ENCODE measurements at regions not wholly inside any gene's neighbourhood (a gene's known extent, or its start where the extent isn't known, plus 50 kb on each side); places are given as distances from the start of the nearest gene placed in this dataset.

GRCh38 chr5:168227001-168227400 lies 64.4 kb upstream of the WWC1 start:
- DNase-seq (ENCODE audit: low spot score), result no peak
- no peak for TF ChIP-seq CTCF (IDR thresholded peaks at IDR 0.05; ENCODE audit: extremely low read depth, insufficient read depth, missing control alignments)
- in situ Hi-C loops (cut with MboI; ENCODE audit: low pct_unique_long_range_greater_than_20kb, low sequenced_read_pairs, unreplicated experiment), result no loop called here

GRCh38 chr5:168227973-168228615 lies 63.4 kb upstream of the WWC1 start:
- TF ChIP-seq CTCF (IDR thresholded peaks at IDR 0.05; ENCODE audit: extremely low read depth, insufficient read depth, missing control alignments), result no peak
- in situ Hi-C loops (cut with MboI; ENCODE audit: low pct_unique_long_range_greater_than_20kb, low sequenced_read_pairs, unreplicated experiment), result no loop called here
- DNase-seq (ENCODE audit: low spot score), result no peak

GRCh38 chr5:168228668-168229067 lies 62.8 kb upstream of the WWC1 start:
- DNase-seq (ENCODE audit: low spot score), result no peak
- in situ Hi-C loops (cut with MboI; ENCODE audit: low pct_unique_long_range_greater_than_20kb, low sequenced_read_pairs, unreplicated experiment), result no loop called here
- TF ChIP-seq CTCF (IDR thresholded peaks at IDR 0.05; ENCODE audit: extremely low read depth, insufficient read depth, missing control alignments), result no peak

GRCh38 chr5:168234133-168234532 lies 57.3 kb upstream of the WWC1 start:
- DNase-seq (ENCODE audit: low spot score), result no peak
- in situ Hi-C loops (cut with MboI; ENCODE audit: low pct_unique_long_range_greater_than_20kb, low sequenced_read_pairs, unreplicated experiment), result no loop called here
- TF ChIP-seq CTCF (IDR thresholded peaks at IDR 0.05; ENCODE audit: extremely low read depth, insufficient read depth, missing control alignments), result no peak

- in situ Hi-C loops (cut with MboI; ENCODE audit: low pct_unique_long_range_greater_than_20kb, low sequenced_read_pairs, unreplicated experiment), result no loop called here
- DNase-seq (ENCODE audit: low spot score), result no peak
- TF ChIP-seq CTCF (IDR thresholded peaks at IDR 0.05; ENCODE audit: extremely low read depth, insufficient read depth, missing control alignments), result no peak
These were observed 53.0 kb upstream of the WWC1 start for GRCh38 chr5:168238463-168238862.

- no peak for TF ChIP-seq CTCF (IDR thresholded peaks at IDR 0.05; ENCODE audit: extremely low read depth, insufficient read depth, missing control alignments)
- DNase-seq (ENCODE audit: low spot score), result no peak
- in situ Hi-C loops (cut with MboI; ENCODE audit: low pct_unique_long_range_greater_than_20kb, low sequenced_read_pairs, unreplicated experiment), result no loop called here
These were observed 52.1 kb upstream of the WWC1 start for GRCh38 chr5:168239325-168239724.
